ENCODE measurements at regions not wholly inside any gene's neighbourhood (a gene's known extent, or its start where the extent isn't known, plus 50 kb on each side); places are given as distances from the start of the nearest gene placed in this dataset.
"Not testable (repeated sequence)": the region's sequence is repeated elsewhere in the genome, so short reads cannot be mapped to it uniquely, and the experiment has no call there.

GRCh38 chr1:228632858-228633257 is 102.4 kb upstream of the RHOU start:
- not testable (repeated sequence) for TF ChIP-seq POLR2AphosphoS5 (IDR thresholded peaks at IDR 0.05; ENCODE audit: low read depth, low read length); POLR2A (IDR thresholded peaks at IDR 0.05; ENCODE audit: low read depth, low read length); TAF1 (IDR thresholded peaks at IDR 0.05; ENCODE audit: borderline replicate concordance, low read depth, low read length)

All from GM12892 (cell line).